B cell (primary cell): ENCODE measurements at regions not wholly inside any gene's neighbourhood (a gene's known extent, or its start where the extent isn't known, plus 50 kb on each side); places are given as distances from the start of the nearest gene placed in this dataset.

ENCODE experiments used
- CTCF ChIP-seq: fragments of 200-600 bp; IDR thresholded peaks from one replicate; pipeline ENCODE4 v1.8.0; 2022; ENCODE audit warnings: antibody characterized with exemption, mild to moderate bottlenecking
- EZH2 ChIP-seq: IDR thresholded peaks from 2 replicates; pipeline ENCODE4 v1.6.1; 2012; ENCODE audit warnings: borderline replicate concordance, low read depth, mild to moderate bottlenecking, moderate library complexity, low read length; ENCODE audit not compliant: insufficient read depth, poor library complexity, severe bottlenecking

GRCh38 chr3:104214277-104214676 is 1152.4 kb upstream of the ALCAM start:
- TF ChIP-seq CTCF (no peak), EZH2 (no peak)
